ENCODE measurements at regions not wholly inside any gene's neighbourhood (a gene's known extent, or its start where the extent isn't known, plus 50 kb on each side); places are given as distances from the start of the nearest gene placed in this dataset.

- TF ChIP-seq EZH2 (IDR thresholded peaks at IDR 0.05; ENCODE audit: borderline replicate concordance, low read length) (no peak), CTCF (conservative IDR thresholded peaks at IDR 0.05 in 1 of 2, IDR thresholded peaks at IDR 0.05 in 1 of 2; ENCODE audit: extremely low read depth in 1 of 2, insufficient read depth in 1 of 2, low read depth in 1 of 2, low read length in 2 of 2) (no peak)
These were observed 528.4 kb upstream of the SOX9 start for GRCh38 chr17:71592431-71592830.

Data from mammary epithelial cell (primary cell).